Gastroesophageal sphincter (tissue), 3 donors: ENCODE measurements at regions not wholly inside any gene's neighbourhood (a gene's known extent, or its start where the extent isn't known, plus 50 kb on each side); places are given as distances from the start of the nearest gene placed in this dataset.

Source experiments
- EP300 ChIP-seq: sonication (generic); formaldehyde crosslinking; IDR thresholded peaks from one replicate; pipeline ENCODE4 v1.6.1; 2017; ENCODE audit warnings: antibody characterized with exemption, mild to moderate bottlenecking
- POLR2A ChIP-seq, 2 donors: fragments of 450-650 bp; IDR thresholded peaks; one replicate each; pipeline ENCODE4 v1.6.1; 2017; ENCODE audit warnings: antibody characterized with exemption in 2 of 2, mild to moderate bottlenecking in 2 of 2, moderate library complexity in 1 of 2
- POLR2AphosphoS5 ChIP-seq: sonication (generic); formaldehyde crosslinking; IDR thresholded peaks from one replicate; pipeline ENCODE4 v1.6.1; 2017; ENCODE audit warnings: antibody characterized with exemption
- TF ChIP-seq, protein P1 (sequence below), 4 experiments: fragments of 200-600 bp in 2 of 4; fragments of 450-650 bp in 2 of 4; sonication (generic) in 1 of 4; IDR thresholded peaks; one replicate each; pipeline ENCODE4 v1.5.1; 2017 to 2019; ENCODE audit warnings: antibody characterized with exemption in 4 of 4, mild to moderate bottlenecking in 2 of 4, moderate library complexity in 2 of 4

DNA sequence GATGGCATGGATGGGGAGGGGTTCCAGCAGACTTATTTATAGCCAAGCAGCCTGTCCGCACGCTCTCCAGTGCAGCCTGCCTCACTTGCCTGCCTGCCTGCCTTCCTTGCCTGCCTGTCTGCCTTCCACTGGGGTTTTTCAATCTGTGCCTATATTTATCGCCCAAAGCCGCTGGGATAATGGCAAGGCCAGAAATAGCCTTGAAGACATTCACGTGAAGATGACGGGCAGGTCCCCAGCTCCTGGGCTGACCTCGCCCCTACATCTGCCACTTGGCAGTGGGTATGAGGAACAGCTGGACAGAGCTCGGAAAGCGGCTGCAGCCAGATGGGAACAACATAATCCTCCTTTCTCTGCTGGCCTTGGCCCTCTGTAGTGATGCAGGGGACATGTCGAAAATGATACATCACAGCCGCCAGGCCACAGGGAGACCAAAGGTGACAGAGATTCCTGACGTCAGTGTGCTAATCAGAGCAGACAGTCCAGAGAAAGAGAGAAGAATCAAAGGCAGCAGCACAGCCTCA is 53.3 kb downstream of the PITPNM2 start:
- TF ChIP-seq, protein P1, sequence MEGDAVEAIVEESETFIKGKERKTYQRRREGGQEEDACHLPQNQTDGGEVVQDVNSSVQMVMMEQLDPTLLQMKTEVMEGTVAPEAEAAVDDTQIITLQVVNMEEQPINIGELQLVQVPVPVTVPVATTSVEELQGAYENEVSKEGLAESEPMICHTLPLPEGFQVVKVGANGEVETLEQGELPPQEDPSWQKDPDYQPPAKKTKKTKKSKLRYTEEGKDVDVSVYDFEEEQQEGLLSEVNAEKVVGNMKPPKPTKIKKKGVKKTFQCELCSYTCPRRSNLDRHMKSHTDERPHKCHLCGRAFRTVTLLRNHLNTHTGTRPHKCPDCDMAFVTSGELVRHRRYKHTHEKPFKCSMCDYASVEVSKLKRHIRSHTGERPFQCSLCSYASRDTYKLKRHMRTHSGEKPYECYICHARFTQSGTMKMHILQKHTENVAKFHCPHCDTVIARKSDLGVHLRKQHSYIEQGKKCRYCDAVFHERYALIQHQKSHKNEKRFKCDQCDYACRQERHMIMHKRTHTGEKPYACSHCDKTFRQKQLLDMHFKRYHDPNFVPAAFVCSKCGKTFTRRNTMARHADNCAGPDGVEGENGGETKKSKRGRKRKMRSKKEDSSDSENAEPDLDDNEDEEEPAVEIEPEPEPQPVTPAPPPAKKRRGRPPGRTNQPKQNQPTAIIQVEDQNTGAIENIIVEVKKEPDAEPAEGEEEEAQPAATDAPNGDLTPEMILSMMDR (IDR thresholded peaks at IDR 0.05) = no peak
- peak; percentile 92 for TF ChIP-seq POLR2AphosphoS5
- TF ChIP-seq EP300 = no peak
- TF ChIP-seq POLR2A (IDR thresholded peaks at IDR 0.05) = no peak
